PC-3 (cell line): ENCODE measurements at regions not wholly inside any gene's neighbourhood (a gene's known extent, or its start where the extent isn't known, plus 50 kb on each side); places are given as distances from the start of the nearest gene placed in this dataset.

ENCODE experiments used
- ATAC-seq: fragments of 200-7000 bp; cut with Tn5 transposase; 2 replicates; pipeline ENCODE4 v1.9.1; 2020; ENCODE audit warnings: mild to moderate bottlenecking, moderate library complexity
- BruUV-seq: library from RNA; stranded (reverse); fragments of 400-500 nt; replicated peaks from 2 replicates; lab custom pipeline; 2021; lab: Mats Ljungman, UMichigan
- CTCF ChIA-PET: fragments of 300-600 bp; sonication (Branson Sonifier 250); formaldehyde crosslinking; loops from one replicate; lab custom pipeline; 2022; ENCODE audit warnings: antibody characterized with exemption; lab: Charles Lee
- POLR2A ChIA-PET: fragments of 300-600 bp; sonication (Branson Sonifier 250); formaldehyde crosslinking; loops from one replicate; lab custom pipeline; 2022; ENCODE audit warnings: antibody characterized with exemption; ENCODE audit not compliant: unreplicated experiment; lab: Charles Lee
- DNase-seq: peaks from one replicate; pipeline ENCODE4 v3.0.0-alpha.2; 2015
- H2AFZ ChIP-seq: fragments of 300-600 bp; sonication (generic); 2 replicates; pipeline ENCODE4 v1.6.0; 2016; ENCODE audit warnings: antibody characterized with exemption, low read length
- H3F3A ChIP-seq: fragments of 300-600 bp; sonication (generic); one replicate; pipeline ENCODE4 v1.6.0; 2017; ENCODE audit warnings: antibody characterized with exemption, low read length, control low read depth, mild to moderate bottlenecking; ENCODE audit not compliant: unreplicated experiment
- H3K27ac ChIP-seq: fragments of 300-600 bp; sonication (generic); 2 replicates; pipeline ENCODE4 v1.5.1; 2016; ENCODE audit warnings: mild to moderate bottlenecking, low read length
- H3K27me3 ChIP-seq: fragments of 300-600 bp; sonication (generic); 2 replicates; pipeline ENCODE4 v1.6.1; 2016; ENCODE audit warnings: low read length, mixed read lengths
- H3K36me3 ChIP-seq: fragments of 300-600 bp; sonication (generic); 2 replicates; pipeline ENCODE4 v1.6.1; 2016; ENCODE audit warnings: low read depth, mixed run types, low read length, mixed read lengths
- H3K4me1 ChIP-seq: fragments of 300-600 bp; sonication (generic); 2 replicates; pipeline ENCODE4 v1.5.1; 2016; ENCODE audit warnings: low read length; ENCODE audit not compliant: insufficient read depth
- H3K4me2 ChIP-seq: fragments of 300-600 bp; sonication (generic); 2 replicates; pipeline ENCODE4 v1.6.0; 2016; ENCODE audit warnings: low read length
- H3K4me3 ChIP-seq: fragments of 300-600 bp; sonication (generic); 2 replicates; pipeline ENCODE4 v1.5.1; 2016; ENCODE audit warnings: mild to moderate bottlenecking, low read length, mixed read lengths
- H3K79me2 ChIP-seq: fragments of 300-600 bp; sonication (generic); 2 replicates; pipeline ENCODE4 v1.6.1; 2017; ENCODE audit warnings: low read length, mixed read lengths
- H3K9ac ChIP-seq: fragments of 300-600 bp; sonication (generic); 2 replicates; pipeline ENCODE4 v1.6.0; 2016; ENCODE audit warnings: mild to moderate bottlenecking, low read length
- H3K9me2 ChIP-seq: fragments of 300-600 bp; sonication (generic); replicated peaks from 2 replicates; pipeline ENCODE4 v1.6.1; 2016; ENCODE audit warnings: mixed run types, low read length, mixed read lengths
- H3K9me3 ChIP-seq: fragments of 300-600 bp; sonication (generic); 2 replicates; pipeline ENCODE4 v1.6.1; 2016; ENCODE audit warnings: low read length, mixed read lengths
- H4K20me1 ChIP-seq: fragments of 300-600 bp; sonication (generic); 2 replicates; pipeline ENCODE4 v1.6.1; 2016; ENCODE audit warnings: low read length, mixed read lengths
- CTCF ChIP-seq: fragments of 300-600 bp; sonication (generic); conservative IDR thresholded peaks from 2 replicates; pipeline ENCODE4 v1.5.1; 2017; ENCODE audit warnings: antibody characterized with exemption, low read depth, mild to moderate bottlenecking, low read length
- EZH2 ChIP-seq: fragments of 300-600 bp; sonication (generic); IDR thresholded peaks from one replicate; pipeline ENCODE4 v1.6.1; 2017; ENCODE audit warnings: antibody characterized with exemption, mild to moderate bottlenecking, low read length; ENCODE audit not compliant: unreplicated experiment
- EZH2phosphoT487 ChIP-seq: fragments of 300-600 bp; sonication (generic); IDR thresholded peaks from 2 replicates; pipeline ENCODE4 v1.6.1; 2018; ENCODE audit warnings: mild to moderate bottlenecking, antibody characterized with exemption, low read length, borderline replicate concordance
- intact Hi-C: fragments of 100-400 bp; cut with micrococcal nuclease; formaldehyde crosslinking; loops from 2 replicates; pipeline ENCODE4 v1.9.0; 2023

GRCh38 chr2:16272038-16272788 is 331.9 kb downstream of the MYCN start:
- 0 out of 2 replicates have a peak, but pooled peaks cover 3% of the 10 kb centered on the region for H3K9me3 ChIP-seq
- POLR2A ChIA-PET, result no interaction called here
- H3K9me2 ChIP-seq, result no peaks in the 10 kb centered on the region
- H3K4me3 ChIP-seq, result no peak overlapping the region
- H3K36me3 ChIP-seq, result no peaks in the 10 kb centered on the region
- no peak overlapping the region for H3K27ac ChIP-seq
- H3K9ac ChIP-seq, result no peak overlapping the region
- H3K4me2 ChIP-seq, result no peak overlapping the region
- ATAC-seq (no peak), DNase-seq (no peak)
- no peaks in the 10 kb centered on the region for H3K27me3 ChIP-seq
- intact Hi-C loops, result no loop called here
- no peaks in the 10 kb centered on the region for H3K4me1 ChIP-seq
- CTCF ChIA-PET, result no interaction called here
- H2AFZ ChIP-seq, result no peak overlapping the region
- no TSS peak for BruUV-seq
- no peaks in the 10 kb centered on the region for H4K20me1 ChIP-seq
- TF ChIP-seq EZH2phosphoT487, result no peak
- no peaks in the 10 kb centered on the region for H3F3A ChIP-seq
- H3K79me2 ChIP-seq, result no peaks in the 10 kb centered on the region

GRCh38 chr2:16271231-16271896 is 331.0 kb downstream of the MYCN start:
- Histone ChIP-seq H3K79me2 (no peaks in the 10 kb centered on the region), H3K4me3 (no peak overlapping the region), H3K36me3 (no peaks in the 10 kb centered on the region), H3F3A (no peaks in the 10 kb centered on the region), H3K4me1 (no peaks in the 10 kb centered on the region), H3K9ac (no peak overlapping the region), H3K9me2 (no peaks in the 10 kb centered on the region), H3K9me3 (0 out of 2 replicates have a peak, but pooled peaks cover 5% of the 10 kb centered on the region), H3K4me2 (no peak overlapping the region), H3K27ac (no peak overlapping the region), H4K20me1 (no peaks in the 10 kb centered on the region), H3K27me3 (no peaks in the 10 kb centered on the region), H2AFZ (no peak overlapping the region)
- ChIA-PET POLR2A (no interaction called here), CTCF (no interaction called here)
- TF ChIP-seq CTCF, result no peak
- no peak for TF ChIP-seq EZH2phosphoT487
- TF ChIP-seq EZH2, result no peak
- BruUV-seq, result no TSS peak
- DNase-seq (no peak), ATAC-seq (no peak)
- intact Hi-C loops, result no loop called here

- CTCF ChIA-PET, result no interaction called here
- intact Hi-C loops, result no loop called here
Observed at GRCh38 chr2:16270441-16270840, 330.1 kb downstream of the MYCN start.

More at GRCh38 chr2:16270441-16270840, 330.1 kb downstream of the MYCN start:
- no TSS peak for BruUV-seq
- Histone ChIP-seq H3K79me2 (no peaks in the 10 kb centered on the region), H3K9me2 (no peaks in the 10 kb centered on the region), H3K36me3 (no peaks in the 10 kb centered on the region), H3K27ac (no peak overlapping the region), H4K20me1 (no peaks in the 10 kb centered on the region), H3K27me3 (no peaks in the 10 kb centered on the region), H3K4me2 (no peak overlapping the region), H3K9ac (no peak overlapping the region), H3K4me1 (no peaks in the 10 kb centered on the region), H3K4me3 (no peak overlapping the region), H3K9me3 (0 out of 2 replicates have a peak, but pooled peaks cover 5% of the 10 kb centered on the region), H2AFZ (no peak overlapping the region), H3F3A (no peaks in the 10 kb centered on the region)
- no peak for ATAC-seq
- POLR2A ChIA-PET, result no interaction called here
- no peak for DNase-seq
- TF ChIP-seq CTCF, result no peak
